ENCODE measurements at regions not wholly inside any gene's neighbourhood (a gene's known extent, or its start where the extent isn't known, plus 50 kb on each side); places are given as distances from the start of the nearest gene placed in this dataset.

DNA sequence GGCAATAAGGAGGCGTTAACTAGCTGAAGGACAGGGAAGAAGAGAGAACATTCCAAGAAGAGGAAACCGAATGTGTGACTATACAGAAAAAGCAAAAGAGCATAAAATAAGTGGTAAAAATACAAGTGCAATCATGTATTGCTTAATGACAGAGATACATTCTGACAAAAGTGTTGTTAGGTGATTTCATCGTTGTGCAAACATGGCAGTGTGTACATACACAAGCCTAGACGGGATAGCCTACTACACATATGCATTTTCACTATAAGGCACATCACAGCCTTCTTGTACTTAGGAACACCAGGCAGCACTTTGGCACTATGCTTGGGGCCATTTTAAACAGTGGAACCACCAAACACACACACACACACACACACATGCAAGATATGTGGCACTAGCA is 299.3 kb downstream of the BCAT1 start:
- Histone ChIP-seq H3K4me1 (ENCODE audit: control insufficient read depth, extremely low read depth, insufficient read depth, low read length) (no peaks in the 10 kb centered on the region), H3K79me2 (ENCODE audit: control insufficient read depth, insufficient read depth, low read length) (no peaks in the 10 kb centered on the region), H4K20me1 (ENCODE audit: control insufficient read depth, extremely low read depth, insufficient read depth, low read length) (no peaks in the 10 kb centered on the region), H3K27me3 (ENCODE audit: control insufficient read depth, extremely low read depth, insufficient read depth, low read length) (no peaks in the 10 kb centered on the region), H3K9me3 (ENCODE audit: control insufficient read depth, low read depth, low read length) (no peaks in the 10 kb centered on the region), H3K9me1 (ENCODE audit: control insufficient read depth, extremely low read depth, insufficient read depth, low read length) (no peaks in the 10 kb centered on the region), H3K9ac (ENCODE audit: control insufficient read depth, extremely low read depth, insufficient read depth, low read length) (no peak overlapping the region), H3K27ac (ENCODE audit: control insufficient read depth, insufficient read depth, low read length) (no peak overlapping the region), H2AFZ (ENCODE audit: control insufficient read depth, low read length) (no peak overlapping the region), H3K4me2 (ENCODE audit: control insufficient read depth, extremely low read depth, insufficient read depth, low read depth, low read length) (no peak overlapping the region), H3K36me3 (ENCODE audit: control insufficient read depth in 2 of 2, extremely low read depth in 1 of 2, insufficient read depth in 2 of 2, low read length in 2 of 2) (no peaks in the 10 kb centered on the region), H3K4me3 (ENCODE audit: control insufficient read depth in 2 of 3, extremely low read depth in 1 of 3, insufficient read depth in 2 of 3, low read depth in 1 of 3, low read length in 3 of 3) (no peak overlapping the region)
- dilution Hi-C loops (cut with MboI; ENCODE audit: extremely low pct_ligation_motif_present, low sequenced_read_pairs), result no loop called here
- DNase-seq (ENCODE audit: low read depth, low spot score) (no peak), FAIRE-seq (no peak)
- TF ChIP-seq, protein P1, sequence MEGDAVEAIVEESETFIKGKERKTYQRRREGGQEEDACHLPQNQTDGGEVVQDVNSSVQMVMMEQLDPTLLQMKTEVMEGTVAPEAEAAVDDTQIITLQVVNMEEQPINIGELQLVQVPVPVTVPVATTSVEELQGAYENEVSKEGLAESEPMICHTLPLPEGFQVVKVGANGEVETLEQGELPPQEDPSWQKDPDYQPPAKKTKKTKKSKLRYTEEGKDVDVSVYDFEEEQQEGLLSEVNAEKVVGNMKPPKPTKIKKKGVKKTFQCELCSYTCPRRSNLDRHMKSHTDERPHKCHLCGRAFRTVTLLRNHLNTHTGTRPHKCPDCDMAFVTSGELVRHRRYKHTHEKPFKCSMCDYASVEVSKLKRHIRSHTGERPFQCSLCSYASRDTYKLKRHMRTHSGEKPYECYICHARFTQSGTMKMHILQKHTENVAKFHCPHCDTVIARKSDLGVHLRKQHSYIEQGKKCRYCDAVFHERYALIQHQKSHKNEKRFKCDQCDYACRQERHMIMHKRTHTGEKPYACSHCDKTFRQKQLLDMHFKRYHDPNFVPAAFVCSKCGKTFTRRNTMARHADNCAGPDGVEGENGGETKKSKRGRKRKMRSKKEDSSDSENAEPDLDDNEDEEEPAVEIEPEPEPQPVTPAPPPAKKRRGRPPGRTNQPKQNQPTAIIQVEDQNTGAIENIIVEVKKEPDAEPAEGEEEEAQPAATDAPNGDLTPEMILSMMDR (optimal IDR thresholded peaks at IDR 0.05 in 1 of 3, IDR thresholded peaks at IDR 0.05 in 1 of 3, conservative IDR thresholded peaks at IDR 0.05 in 1 of 3; ENCODE audit: extremely low read depth in 1 of 3, insufficient read depth in 2 of 3, low read length in 3 of 3), result no peak
- TF ChIP-seq EZH2 (IDR thresholded peaks at IDR 0.05; ENCODE audit: low read length), result no peak

DNA sequence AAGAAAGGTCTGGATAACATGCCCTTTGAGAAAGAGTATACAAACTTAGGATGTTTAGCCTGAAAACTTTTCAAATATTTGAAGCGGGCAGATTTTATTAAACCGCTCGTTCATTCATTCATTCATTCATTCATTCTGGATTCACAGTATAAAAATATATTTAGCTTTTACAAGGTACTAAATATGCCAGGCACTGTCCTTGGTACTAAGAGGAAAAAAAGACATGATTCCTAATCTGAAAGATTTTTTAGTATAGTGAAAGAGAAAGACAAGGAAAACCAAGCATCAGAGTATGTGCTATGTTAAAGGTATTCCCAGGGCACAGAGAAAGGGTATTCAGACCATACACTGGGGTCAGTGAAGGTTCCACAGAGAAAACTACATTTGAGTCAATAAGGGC is 299.7 kb downstream of the BCAT1 start:
- TF ChIP-seq EZH2 (IDR thresholded peaks at IDR 0.05; ENCODE audit: low read length), result no peak
- TF ChIP-seq, protein P1 (optimal IDR thresholded peaks at IDR 0.05 in 1 of 3, IDR thresholded peaks at IDR 0.05 in 1 of 3, conservative IDR thresholded peaks at IDR 0.05 in 1 of 3; ENCODE audit: extremely low read depth in 1 of 3, insufficient read depth in 2 of 3, low read length in 3 of 3), result no peak
- Histone ChIP-seq H2AFZ (ENCODE audit: control insufficient read depth, low read length) (no peak overlapping the region), H3K9ac (ENCODE audit: control insufficient read depth, extremely low read depth, insufficient read depth, low read length) (no peak overlapping the region), H3K27me3 (ENCODE audit: control insufficient read depth, extremely low read depth, insufficient read depth, low read length) (no peaks in the 10 kb centered on the region), H3K27ac (ENCODE audit: control insufficient read depth, insufficient read depth, low read length) (no peak overlapping the region), H3K4me2 (ENCODE audit: control insufficient read depth, extremely low read depth, insufficient read depth, low read depth, low read length) (no peak overlapping the region), H3K36me3 (ENCODE audit: control insufficient read depth in 2 of 2, extremely low read depth in 1 of 2, insufficient read depth in 2 of 2, low read length in 2 of 2) (no peaks in the 10 kb centered on the region), H3K9me1 (ENCODE audit: control insufficient read depth, extremely low read depth, insufficient read depth, low read length) (no peaks in the 10 kb centered on the region), H3K9me3 (ENCODE audit: control insufficient read depth, low read depth, low read length) (no peaks in the 10 kb centered on the region), H3K4me3 (ENCODE audit: control insufficient read depth in 2 of 3, extremely low read depth in 1 of 3, insufficient read depth in 2 of 3, low read depth in 1 of 3, low read length in 3 of 3) (no peak overlapping the region), H4K20me1 (ENCODE audit: control insufficient read depth, extremely low read depth, insufficient read depth, low read length) (no peaks in the 10 kb centered on the region), H3K79me2 (ENCODE audit: control insufficient read depth, insufficient read depth, low read length) (no peaks in the 10 kb centered on the region), H3K4me1 (ENCODE audit: control insufficient read depth, extremely low read depth, insufficient read depth, low read length) (no peaks in the 10 kb centered on the region)
- no peak for DNase-seq (ENCODE audit: low read depth, low spot score)
- no peak for FAIRE-seq
- dilution Hi-C loops (cut with MboI; ENCODE audit: extremely low pct_ligation_motif_present, low sequenced_read_pairs), result no loop called here

All from keratinocyte (primary cell).